H1 (cell line): ENCODE measurements at regions not wholly inside any gene's neighbourhood (a gene's known extent, or its start where the extent isn't known, plus 50 kb on each side); places are given as distances from the start of the nearest gene placed in this dataset.

Source experiments
- CTCF ChIA-PET: fragments of 300-600 bp; sonication (Branson Sonifier 250); formaldehyde crosslinking; loops from one replicate; lab custom pipeline; 2021; ENCODE audit not compliant: partially characterized antibody; lab: Charles Lee
- POLR2A ChIA-PET: fragments of 300-600 bp; sonication (Branson Sonifier 250); formaldehyde crosslinking; loops from one replicate; lab custom pipeline; 2021; ENCODE audit warnings: inconsistent platforms; ENCODE audit not compliant: partially characterized antibody; lab: Charles Lee
- DNase-seq, 2 experiments: peaks; one replicate each; pipeline versions ENCODE4 v3.0.0 to v3.0.0-alpha.2; 2010 to 2022; ENCODE audit warnings: low spot score in 2 of 2, low read depth in 1 of 2, mixed read lengths in 1 of 2
- FAIRE-seq: peaks from 2 replicates; lab custom pipeline; 2011; peaks lifted over from hg19 to GRCh38; lab: Jason Lieb, UNC
- H2AFZ ChIP-seq: 2 replicates; pipeline ENCODE4 v1.8.1; 2012; ENCODE audit warnings: low read length, inconsistent platforms
- H2AK5ac ChIP-seq: 2 replicates; pipeline ENCODE4 v1.6.1; 2013; ENCODE audit warnings: low read depth, low read length
- H2BK120ac ChIP-seq: replicated peaks from 2 replicates; pipeline ENCODE3; 2013; ENCODE audit warnings: low read depth, low read length, inconsistent platforms
- H2BK12ac ChIP-seq: 2 replicates; pipeline ENCODE4 v1.6.1; 2013; ENCODE audit warnings: low read depth, low read length
- H2BK15ac ChIP-seq: 2 replicates; pipeline ENCODE4 v1.6.1; 2013; ENCODE audit warnings: low read length
- H2BK20ac ChIP-seq: 2 replicates; pipeline ENCODE4 v1.6.1; 2013; ENCODE audit warnings: low read length
- H2BK5ac ChIP-seq: 2 replicates; pipeline ENCODE4 v1.6.1; 2013; ENCODE audit warnings: low read depth, low read length
- H3K14ac ChIP-seq: 2 replicates; pipeline ENCODE4 v1.6.1; 2013; ENCODE audit warnings: inconsistent platforms; ENCODE audit not compliant: insufficient read length
- H3K18ac ChIP-seq: 2 replicates; pipeline ENCODE4 v1.6.1; 2013; ENCODE audit warnings: low read length; ENCODE audit errors: extremely low read depth
- H3K23ac ChIP-seq: 2 replicates; pipeline ENCODE4 v1.6.1; 2013; ENCODE audit warnings: inconsistent platforms; ENCODE audit not compliant: insufficient read length
- H3K23me2 ChIP-seq: 2 replicates; pipeline ENCODE4 v1.6.1; 2013; ENCODE audit warnings: low read depth, low read length
- H3K27ac ChIP-seq: 2 replicates; pipeline ENCODE4 v1.6.1; 2011; ENCODE audit warnings: low read depth, low read length, inconsistent platforms
- H3K27me3 ChIP-seq, 4 experiments: replicated peaks in 1 of 4; 1 replicate in 1 of 4; 2 replicates in 3 of 4; pipeline versions ENCODE4 v1.6.1 to v1.8.1; 2011 to 2013; ENCODE audit warnings: low read length in 3 of 4, mild to moderate bottlenecking in 3 of 4, inconsistent platforms in 2 of 4, mixed read lengths in 2 of 4, moderate library complexity in 1 of 4; ENCODE audit not compliant: control insufficient read depth in 3 of 4, insufficient read depth in 3 of 4; ENCODE audit errors: extremely low read depth in 1 of 4
- H3K36me3 ChIP-seq, 4 experiments: 2 replicates each; pipeline versions ENCODE4 v1.6.1 to v1.8.1; 2011 to 2013; ENCODE audit warnings: mild to moderate bottlenecking in 4 of 4, low read length in 3 of 4, moderate library complexity in 2 of 4, control low read depth in 1 of 4, inconsistent platforms in 1 of 4; ENCODE audit not compliant: insufficient read depth in 4 of 4, control insufficient read depth in 2 of 4
- H3K4ac ChIP-seq: replicated peaks from 2 replicates; pipeline ENCODE3; 2013; ENCODE audit warnings: low read length, low read depth, mixed read lengths, inconsistent platforms; ENCODE audit not compliant: insufficient read length
- H3K4me1 ChIP-seq, 4 experiments: replicated peaks in 1 of 4; 1 replicate in 1 of 4; 2 replicates in 3 of 4; pipeline versions ENCODE4 v1.6.1 to v1.8.1; 2011 to 2013; ENCODE audit warnings: low read length in 3 of 4, inconsistent platforms in 2 of 4, mixed read lengths in 1 of 4; ENCODE audit not compliant: insufficient read depth in 4 of 4, control insufficient read depth in 3 of 4
- H3K4me2 ChIP-seq, 2 experiments: 2 replicates each; pipeline versions ENCODE4 v1.6.1 to v1.8.1; 2011 to 2013; ENCODE audit warnings: low read depth in 2 of 2, low read length in 2 of 2, control low read depth in 1 of 2, inconsistent platforms in 1 of 2, mild to moderate bottlenecking in 1 of 2; ENCODE audit not compliant: insufficient read depth in 1 of 2
- H3K4me3 ChIP-seq, 4 experiments: fragments of 200-600, 300-600 bp in 1 of 4; sonication (generic), shearing (Covaris generic), sonication (Bioruptor Twin) in 1 of 4; 2 replicates each; pipeline versions ENCODE4 v1.5.1 to v1.8.1; 2011 to 2016; ENCODE audit warnings: low read length in 4 of 4, low read depth in 3 of 4, control low read depth in 2 of 4, inconsistent platforms in 2 of 4, mild to moderate bottlenecking in 2 of 4, mixed read lengths in 1 of 4, moderate library complexity in 1 of 4; ENCODE audit not compliant: insufficient read depth in 2 of 4; ENCODE audit errors: extremely low read depth in 1 of 4
- H3K56ac ChIP-seq: replicated peaks from 2 replicates; pipeline ENCODE3; 2013; ENCODE audit warnings: low read depth, mild to moderate bottlenecking, mixed read lengths, low read length, inconsistent platforms; ENCODE audit not compliant: insufficient read length
- H3K79me1 ChIP-seq: 2 replicates; pipeline ENCODE4 v1.6.1; 2013; ENCODE audit warnings: low read depth, low read length, control low read depth
- H3K79me2 ChIP-seq, 2 experiments: 2 replicates each; pipeline versions ENCODE4 v1.6.1 to v1.8.1; 2012 to 2013; ENCODE audit warnings: low read length in 2 of 2, mild to moderate bottlenecking in 2 of 2, inconsistent platforms in 1 of 2; ENCODE audit not compliant: insufficient read depth in 2 of 2, control insufficient read depth in 1 of 2
- H3K9ac ChIP-seq, 4 experiments: replicated peaks in 1 of 4; 1 replicate in 1 of 4; 2 replicates in 3 of 4; pipeline versions ENCODE4 v1.6.1 to v1.8.1; 2011 to 2013; ENCODE audit warnings: low read depth in 3 of 4, low read length in 3 of 4, control low read depth in 2 of 4, mild to moderate bottlenecking in 2 of 4, moderate library complexity in 2 of 4, inconsistent platforms in 1 of 4; ENCODE audit errors: extremely low read depth in 1 of 4
- H3K9me3 ChIP-seq, 2 experiments: 2 replicates each; pipeline versions ENCODE4 v1.6.1 to v1.8.1; 2012 to 2013; ENCODE audit warnings: mild to moderate bottlenecking in 2 of 2, moderate library complexity in 2 of 2, control low read depth in 1 of 2, inconsistent platforms in 1 of 2, low read depth in 1 of 2, low read length in 1 of 2, mixed read lengths in 1 of 2; ENCODE audit not compliant: insufficient read depth in 2 of 2
- H4K20me1 ChIP-seq, 2 experiments: replicated peaks in 1 of 2; 2 replicates each; pipeline versions ENCODE3 to v1.8.1; 2011 to 2013; ENCODE audit warnings: inconsistent platforms in 2 of 2, low read length in 2 of 2, mild to moderate bottlenecking in 1 of 2; ENCODE audit not compliant: insufficient read depth in 2 of 2, control insufficient read depth in 1 of 2
- H4K5ac ChIP-seq: 2 replicates; pipeline ENCODE4 v1.6.1; 2013; ENCODE audit warnings: low read length, low read depth, mixed read lengths, inconsistent platforms; ENCODE audit not compliant: insufficient read length
- H4K8ac ChIP-seq: 2 replicates; pipeline ENCODE4 v1.8.0; 2013; ENCODE audit warnings: mild to moderate bottlenecking, moderate library complexity, low read length, inconsistent platforms; ENCODE audit not compliant: insufficient read depth; ENCODE audit errors: extremely low read depth
- H4K91ac ChIP-seq: replicated peaks from 2 replicates; pipeline ENCODE3; 2013; ENCODE audit warnings: low read length, mixed read lengths, inconsistent platforms; ENCODE audit not compliant: insufficient read length
- WGBS, 2 experiments: shearing (Covaris generic) in 1 of 2; methylation state at CpG; one replicate each; pipeline versions ENCODE4 v1.1.6 to v1.1.7; 2013 to 2015; ENCODE audit warnings: low lambda C conversion rate in 2 of 2, mixed read lengths in 2 of 2, inconsistent platforms in 1 of 2, low coverage in 1 of 2, missing lambda C conversion rate in 1 of 2; ENCODE audit not compliant: insufficient replicate concordance in 2 of 2, insufficient coverage in 1 of 2, insufficient read length in 1 of 2; ENCODE audit errors: extremely low coverage in 1 of 2, missing lambda C conversion rate in 1 of 2; 5-methylcytosine and 5-hydroxymethylcytosine counted together

DNA sequence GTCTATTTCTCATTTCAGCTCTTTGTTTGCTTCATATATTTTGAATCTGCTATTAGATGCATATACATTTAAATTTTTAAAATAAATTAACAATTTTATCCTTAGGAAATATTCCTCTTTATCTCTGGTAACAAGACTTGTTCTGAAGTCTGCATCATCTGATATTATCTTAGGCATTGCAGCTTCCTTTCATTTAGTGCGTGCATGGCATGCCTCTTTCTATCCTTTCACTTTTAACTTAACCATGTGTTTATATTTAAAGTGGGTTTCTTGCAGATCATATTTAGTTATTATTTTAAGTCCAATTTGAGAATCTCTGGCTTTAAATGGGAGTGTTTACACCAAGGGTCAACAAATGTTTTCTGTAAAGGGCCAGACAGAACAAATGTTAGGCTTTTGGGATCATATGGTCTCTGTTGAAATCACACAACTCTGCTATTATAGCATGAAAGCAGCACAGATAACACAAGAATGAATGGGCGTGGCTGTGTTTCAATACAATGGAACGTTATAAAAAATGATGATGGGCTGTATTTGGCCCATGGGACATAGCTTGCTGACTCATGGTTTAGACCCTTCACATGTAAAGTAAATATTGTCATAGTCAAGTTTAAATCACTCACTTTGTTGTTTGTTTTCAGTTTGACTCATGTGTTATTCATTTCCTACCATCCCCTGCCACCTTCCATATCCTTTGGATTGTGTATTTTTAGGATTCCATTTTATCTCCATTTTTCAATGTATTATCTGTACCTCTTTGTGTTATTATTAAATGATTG, 83.9 kb upstream of the SNX19 start:
- no peak overlapping the region for H3K14ac ChIP-seq
- DNase-seq (no peak), FAIRE-seq (no peak)
- H3K9me3 ChIP-seq = no peaks in the 10 kb centered on the region
- no peaks in the 10 kb centered on the region for H3K27me3 ChIP-seq
- no peak overlapping the region for H3K23ac ChIP-seq
- no peak overlapping the region for H2BK12ac ChIP-seq
- H3K4me3 ChIP-seq = no peak overlapping the region
- ChIA-PET CTCF (interaction anchor here (0.5 to 1.5 kb wide), 3 partner anchors 21 to 599 kb away, joined by 3 to 6 read pairs (median 3); no protein-coding TSS in a partner anchor), POLR2A (no interaction called here)
- H2AK5ac ChIP-seq = no peak overlapping the region
- H3K4me2 ChIP-seq = no peak overlapping the region
- H2BK20ac ChIP-seq = no peak overlapping the region
- no peaks in the 10 kb centered on the region for H4K20me1 ChIP-seq
- no peak overlapping the region for H3K9ac ChIP-seq
- WGBS, 2 experiments = 85% methylated on average over 3 of the region's 3 CpGs; no CpG with 5 or more reads in 1 of the 2 experiments
- no peak overlapping the region for H2BK120ac ChIP-seq
- H3K4ac ChIP-seq = no peak overlapping the region
- no peaks in the 10 kb centered on the region for H3K79me1 ChIP-seq
- no peaks in the 10 kb centered on the region for H3K4me1 ChIP-seq
- no peak overlapping the region for H2BK5ac ChIP-seq
- H3K79me2 ChIP-seq = no peaks in the 10 kb centered on the region
- H3K27ac ChIP-seq = no peak overlapping the region
- no peaks in the 10 kb centered on the region for H3K36me3 ChIP-seq
- H2BK15ac ChIP-seq = no peak overlapping the region
- H2AFZ ChIP-seq = no peak overlapping the region
- H4K8ac ChIP-seq = no peak overlapping the region
- no peak overlapping the region for H3K56ac ChIP-seq
- H3K23me2 ChIP-seq = no peaks in the 10 kb centered on the region
- H4K91ac ChIP-seq = no peak overlapping the region
- no peak overlapping the region for H4K5ac ChIP-seq
- no peak overlapping the region for H3K18ac ChIP-seq
